ENCODE measurements at regions not wholly inside any gene's neighbourhood (a gene's known extent, or its start where the extent isn't known, plus 50 kb on each side); places are given as distances from the start of the nearest gene placed in this dataset.

DNA sequence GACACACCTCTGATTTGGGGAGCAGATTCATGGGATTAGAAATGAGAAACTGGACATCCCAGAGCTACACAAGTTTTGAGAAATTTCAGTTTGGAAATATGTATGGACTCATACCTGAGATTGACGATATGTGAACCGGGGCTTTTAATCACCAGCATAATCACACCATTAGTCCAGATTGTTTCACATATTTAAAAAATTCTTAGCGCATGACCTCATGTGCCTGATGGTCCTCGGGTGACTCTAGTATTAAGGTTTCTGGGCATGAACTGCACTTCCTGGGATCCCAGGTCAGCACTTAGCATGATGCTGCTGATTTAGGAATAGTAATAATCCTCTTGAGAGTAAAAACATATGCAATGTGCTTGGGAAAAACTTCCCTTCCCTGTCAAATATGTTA, 91.9 kb upstream of the BCOR start:
- TF ChIP-seq, protein P1, sequence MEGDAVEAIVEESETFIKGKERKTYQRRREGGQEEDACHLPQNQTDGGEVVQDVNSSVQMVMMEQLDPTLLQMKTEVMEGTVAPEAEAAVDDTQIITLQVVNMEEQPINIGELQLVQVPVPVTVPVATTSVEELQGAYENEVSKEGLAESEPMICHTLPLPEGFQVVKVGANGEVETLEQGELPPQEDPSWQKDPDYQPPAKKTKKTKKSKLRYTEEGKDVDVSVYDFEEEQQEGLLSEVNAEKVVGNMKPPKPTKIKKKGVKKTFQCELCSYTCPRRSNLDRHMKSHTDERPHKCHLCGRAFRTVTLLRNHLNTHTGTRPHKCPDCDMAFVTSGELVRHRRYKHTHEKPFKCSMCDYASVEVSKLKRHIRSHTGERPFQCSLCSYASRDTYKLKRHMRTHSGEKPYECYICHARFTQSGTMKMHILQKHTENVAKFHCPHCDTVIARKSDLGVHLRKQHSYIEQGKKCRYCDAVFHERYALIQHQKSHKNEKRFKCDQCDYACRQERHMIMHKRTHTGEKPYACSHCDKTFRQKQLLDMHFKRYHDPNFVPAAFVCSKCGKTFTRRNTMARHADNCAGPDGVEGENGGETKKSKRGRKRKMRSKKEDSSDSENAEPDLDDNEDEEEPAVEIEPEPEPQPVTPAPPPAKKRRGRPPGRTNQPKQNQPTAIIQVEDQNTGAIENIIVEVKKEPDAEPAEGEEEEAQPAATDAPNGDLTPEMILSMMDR (IDR thresholded peaks at IDR 0.05) = no peak
- no peak for TF ChIP-seq POLR2A (IDR thresholded peaks at IDR 0.05)

All from adrenal gland (tissue), 5 donors.